ENCODE measurements at regions not wholly inside any gene's neighbourhood (a gene's known extent, or its start where the extent isn't known, plus 50 kb on each side); places are given as distances from the start of the nearest gene placed in this dataset.

DNA sequence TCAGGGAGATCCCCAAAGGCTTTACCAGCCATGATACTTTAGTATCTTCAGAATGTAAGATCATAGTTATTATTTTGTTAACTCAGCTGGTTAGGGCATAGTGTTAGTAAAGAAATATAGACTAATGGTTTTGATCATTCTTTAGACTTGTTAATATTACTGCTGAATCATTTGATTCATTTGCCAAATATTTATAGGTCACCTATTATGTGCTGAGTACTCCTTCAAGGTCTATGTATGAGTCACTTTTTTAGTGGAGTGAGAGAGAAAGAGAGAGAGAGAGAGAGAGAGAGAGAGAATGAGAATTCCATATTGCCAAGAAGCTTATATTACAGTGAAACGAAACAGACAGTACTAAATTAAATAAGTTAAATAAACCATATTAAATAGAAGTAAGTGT, 110.3 kb downstream of the UBE2NL start:
- TF ChIP-seq POLR2AphosphoS5 (IDR thresholded peaks at IDR 0.05; ENCODE audit: low read depth, low read length) (no peak), TAF1 (IDR thresholded peaks at IDR 0.05; ENCODE audit: borderline replicate concordance, low read depth, low read length) (no peak)

Data from GM12892 (cell line).